ENCODE measurements at regions not wholly inside any gene's neighbourhood (a gene's known extent, or its start where the extent isn't known, plus 50 kb on each side); places are given as distances from the start of the nearest gene placed in this dataset.
"Not testable (repeated sequence)": the region's sequence is repeated elsewhere in the genome, so short reads cannot be mapped to it uniquely, and the experiment has no call there.

GRCh38 chr5:104045987-104046386, 483.4 kb upstream of the NUDT12 start:
- H3K9ac ChIP-seq (replicated peaks; ENCODE audit: extremely low read depth, insufficient read depth, low read length): no peak overlapping the region
- no TSS peak for BruUV-seq (replicated peaks)
- no peak overlapping the region for H2AFZ ChIP-seq (ENCODE audit: low read depth, low read length)
- no peaks in the 10 kb centered on the region for H3K4me1 ChIP-seq (ENCODE audit: control insufficient read depth, extremely low read depth, insufficient read depth, low read length)
- TF ChIP-seq EZH2 (IDR thresholded peaks at IDR 0.05; ENCODE audit: borderline replicate concordance, low read depth, low read length, severe bottlenecking) (no peak), POLR2AphosphoS5 (IDR thresholded peaks at IDR 0.05; ENCODE audit: insufficient read depth, low read depth, low read length) (no peak), CTCF (IDR thresholded peaks at IDR 0.05; ENCODE audit: extremely low read depth in 1 of 2, insufficient read depth in 1 of 2, low read depth in 1 of 2, low read length in 2 of 2) (no peak), JUN (IDR thresholded peaks at IDR 0.05; ENCODE audit: borderline replicate concordance, insufficient read depth, insufficient read length, low read depth) (no peak), POLR2A (IDR thresholded peaks at IDR 0.05; ENCODE audit: low read depth, low read length) (no peak)
- H3K4me3 ChIP-seq (replicated peaks in 1 of 3; ENCODE audit: insufficient read depth in 1 of 3, low read depth in 1 of 3, low read length in 3 of 3): no peak overlapping the region
- dilution Hi-C loops (cut with MboI; ENCODE audit: extremely low pct_ligation_motif_present, low sequenced_read_pairs) (no loop called here), intact Hi-C loops (cut with micrococcal nuclease) (no loop called here)
- H3K9me3 ChIP-seq (replicated peaks; ENCODE audit: control insufficient read depth, insufficient read depth, low read length): no peaks in the 10 kb centered on the region
- H3K4me2 ChIP-seq (ENCODE audit: insufficient read depth, low read length): no peak overlapping the region
- ChIA-PET CTCF (no interaction called here), POLR2A (no interaction called here)
- H3K36me3 ChIP-seq (ENCODE audit: control insufficient read depth in 2 of 2, extremely low read depth in 1 of 2, insufficient read depth in 2 of 2, low read length in 2 of 2): no peaks in the 10 kb centered on the region
- H3K9me1 ChIP-seq (replicated peaks; ENCODE audit: control insufficient read depth, extremely low read depth, insufficient read depth, low read length): no peaks in the 10 kb centered on the region
- DNase-seq (ENCODE audit: low read depth, low spot score) (no peak), FAIRE-seq (no peak)
- H3K27me3 ChIP-seq (ENCODE audit: control insufficient read depth in 2 of 2, insufficient read depth in 2 of 2, low read length in 2 of 2): no peaks in the 10 kb centered on the region
- H3K27ac ChIP-seq (ENCODE audit: insufficient read depth, low read depth, low read length): no peak overlapping the region
- H3K79me2 ChIP-seq (ENCODE audit: control insufficient read depth, insufficient read depth, low read length): no peaks in the 10 kb centered on the region
- H4K20me1 ChIP-seq (replicated peaks; ENCODE audit: control insufficient read depth, extremely low read depth, insufficient read depth, low read length): no peaks in the 10 kb centered on the region

DNA sequence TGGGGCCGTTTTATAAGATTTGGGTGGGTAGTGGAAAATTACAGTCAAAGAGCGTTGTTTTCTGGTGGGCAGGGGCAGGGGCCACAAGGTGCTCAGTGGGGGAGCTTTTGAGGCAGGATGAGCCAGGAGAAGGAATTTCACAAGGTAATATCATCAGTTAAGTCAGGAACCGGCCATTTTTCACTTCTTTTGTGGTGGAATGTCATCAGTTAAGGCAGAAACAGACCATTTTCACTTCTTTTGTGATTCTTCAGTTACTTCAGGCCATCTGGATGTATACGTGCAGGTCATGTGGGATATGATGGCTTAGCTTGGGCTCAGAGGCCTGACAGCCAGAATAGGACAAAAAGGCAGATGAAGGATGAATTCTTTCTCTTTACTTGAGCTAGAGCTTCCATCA, 477.3 kb upstream of the NUDT12 start:
- dilution Hi-C loops (cut with MboI; ENCODE audit: extremely low pct_ligation_motif_present, low sequenced_read_pairs); H4K20me1 ChIP-seq (replicated peaks; ENCODE audit: control insufficient read depth, extremely low read depth, insufficient read depth, low read length); H3K27me3 ChIP-seq (ENCODE audit: control insufficient read depth in 2 of 2, insufficient read depth in 2 of 2, low read length in 2 of 2); FAIRE-seq; H2AFZ ChIP-seq (ENCODE audit: low read depth, low read length); H3K9me1 ChIP-seq (replicated peaks; ENCODE audit: control insufficient read depth, extremely low read depth, insufficient read depth, low read length); POLR2A ChIA-PET; BruUV-seq (replicated peaks); H3K9ac ChIP-seq (replicated peaks; ENCODE audit: extremely low read depth, insufficient read depth, low read length); CTCF ChIA-PET; H3K4me1 ChIP-seq (ENCODE audit: control insufficient read depth, extremely low read depth, insufficient read depth, low read length); DNase-seq (ENCODE audit: low read depth, low spot score); intact Hi-C loops (cut with micrococcal nuclease); H3K4me3 ChIP-seq (replicated peaks in 1 of 3; ENCODE audit: insufficient read depth in 1 of 3, low read depth in 1 of 3, low read length in 3 of 3); H3K36me3 ChIP-seq (ENCODE audit: control insufficient read depth in 2 of 2, extremely low read depth in 1 of 2, insufficient read depth in 2 of 2, low read length in 2 of 2); H3K9me3 ChIP-seq (replicated peaks; ENCODE audit: control insufficient read depth, insufficient read depth, low read length); H3K79me2 ChIP-seq (ENCODE audit: control insufficient read depth, insufficient read depth, low read length); H3K27ac ChIP-seq (ENCODE audit: insufficient read depth, low read depth, low read length); H3K4me2 ChIP-seq (ENCODE audit: insufficient read depth, low read length): not testable (repeated sequence)

DNA sequence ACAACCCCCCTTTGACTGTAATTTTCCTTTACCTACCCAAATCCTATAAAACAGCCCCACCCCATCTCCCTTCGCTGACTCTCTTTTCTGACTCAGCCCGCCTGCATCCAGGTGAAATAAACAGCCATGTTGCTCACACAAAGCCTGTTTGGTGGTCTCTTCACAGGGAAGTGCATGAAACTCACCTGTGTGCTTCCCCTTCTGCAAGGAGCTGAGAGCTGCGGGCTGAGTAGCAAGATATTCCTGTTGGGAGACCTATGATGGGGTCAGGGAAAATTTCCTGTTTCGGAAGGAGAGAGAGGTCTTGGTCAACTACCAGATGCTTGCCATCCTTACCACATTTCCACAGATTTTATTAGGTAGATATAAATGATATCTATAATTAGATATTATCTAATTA, 474.5 kb upstream of the NUDT12 start:
- DNase-seq (ENCODE audit: low read depth, low spot score); BruUV-seq (replicated peaks); dilution Hi-C loops (cut with MboI; ENCODE audit: extremely low pct_ligation_motif_present, low sequenced_read_pairs); intact Hi-C loops (cut with micrococcal nuclease); FAIRE-seq; POLR2A ChIA-PET; H3K9me3 ChIP-seq (replicated peaks; ENCODE audit: control insufficient read depth, insufficient read depth, low read length); H3K79me2 ChIP-seq (ENCODE audit: control insufficient read depth, insufficient read depth, low read length); H3K27ac ChIP-seq (ENCODE audit: insufficient read depth, low read depth, low read length); H3K4me2 ChIP-seq (ENCODE audit: insufficient read depth, low read length); H3K4me3 ChIP-seq (replicated peaks in 1 of 3; ENCODE audit: insufficient read depth in 1 of 3, low read depth in 1 of 3, low read length in 3 of 3); CTCF ChIA-PET; H3K36me3 ChIP-seq (ENCODE audit: control insufficient read depth in 2 of 2, extremely low read depth in 1 of 2, insufficient read depth in 2 of 2, low read length in 2 of 2); H3K4me1 ChIP-seq (ENCODE audit: control insufficient read depth, extremely low read depth, insufficient read depth, low read length); H4K20me1 ChIP-seq (replicated peaks; ENCODE audit: control insufficient read depth, extremely low read depth, insufficient read depth, low read length); H3K27me3 ChIP-seq (ENCODE audit: control insufficient read depth in 2 of 2, insufficient read depth in 2 of 2, low read length in 2 of 2); H2AFZ ChIP-seq (ENCODE audit: low read depth, low read length); H3K9me1 ChIP-seq (replicated peaks; ENCODE audit: control insufficient read depth, extremely low read depth, insufficient read depth, low read length); H3K9ac ChIP-seq (replicated peaks; ENCODE audit: extremely low read depth, insufficient read depth, low read length): not testable (repeated sequence)

Data from endothelial cell of umbilical vein (primary cell).